ENCODE measurements at regions not wholly inside any gene's neighbourhood (a gene's known extent, or its start where the extent isn't known, plus 50 kb on each side); places are given as distances from the start of the nearest gene placed in this dataset.

DNA sequence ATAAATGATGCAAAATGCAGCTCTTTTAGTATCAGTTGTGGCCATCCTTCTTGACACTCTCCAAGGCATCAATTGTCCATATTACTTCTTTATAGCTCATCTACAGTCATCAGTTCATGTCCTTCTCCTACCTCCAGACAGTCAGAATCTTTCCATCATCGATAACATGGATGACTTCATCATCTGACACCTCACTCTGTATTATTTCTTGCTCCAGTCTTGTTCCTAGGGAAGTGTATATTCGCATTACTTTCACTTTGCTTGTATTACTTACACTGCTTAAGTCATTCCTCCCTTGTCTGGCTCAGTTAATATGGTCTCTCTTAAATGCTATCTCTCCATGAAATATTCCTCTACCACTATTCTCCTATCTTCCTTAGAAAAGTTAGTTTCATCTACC is 999.1 kb upstream of the SLC10A2 start:
- Histone ChIP-seq H3K27ac (no peak overlapping the region), H3K4me3 (no peak overlapping the region), H3K4me1 (no peaks in the 10 kb centered on the region), H3K9me3 (no peaks in the 10 kb centered on the region), H3K36me3 (no peaks in the 10 kb centered on the region), H3K27me3 (no peaks in the 10 kb centered on the region)
- 66 to 68% methylated on average over 2 of the region's 2 CpGs for WGBS, 2 donors (ENCODE audit: low coverage in 1 of 2)
- no peak for TF ChIP-seq EP300 (IDR thresholded peaks at IDR 0.05)
- TF ChIP-seq POLR2AphosphoS5 (IDR thresholded peaks at IDR 0.05), result no peak
- no peak for TF ChIP-seq CTCF (IDR thresholded peaks at IDR 0.05)
- TF ChIP-seq POLR2A (IDR thresholded peaks at IDR 0.05), result no peak
- ATAC-seq, result no peak

DNA sequence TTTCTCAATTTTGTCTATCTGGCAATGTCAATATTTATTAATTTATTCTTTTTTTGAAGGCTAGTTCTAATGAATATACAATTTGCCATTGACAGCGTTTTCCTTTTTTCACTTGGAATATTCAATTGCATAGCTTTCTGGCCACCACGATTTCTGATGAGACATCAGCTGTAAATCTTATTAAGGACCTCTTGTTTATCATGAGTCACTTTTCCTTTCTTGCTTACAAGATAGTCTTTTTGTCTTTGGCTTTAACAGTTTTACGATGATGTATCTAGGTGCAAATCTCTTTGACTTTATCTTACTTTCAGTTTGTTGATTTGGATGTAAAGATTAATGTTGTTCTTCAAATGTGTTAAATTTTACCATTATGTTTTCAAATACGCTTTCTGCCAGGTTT is 991.6 kb upstream of the SLC10A2 start:
- WGBS, 2 donors (ENCODE audit: low coverage in 1 of 2), result 60 to 66% methylated on average over 4 of the region's 4 CpGs
- Histone ChIP-seq H3K4me1 (no peaks in the 10 kb centered on the region), H3K27me3 (no peaks in the 10 kb centered on the region), H3K27ac (no peak overlapping the region), H3K4me3 (no peak overlapping the region), H3K9me3 (no peaks in the 10 kb centered on the region), H3K36me3 (no peaks in the 10 kb centered on the region)
- no peak for TF ChIP-seq POLR2AphosphoS5 (IDR thresholded peaks at IDR 0.05)
- no peak for TF ChIP-seq CTCF (IDR thresholded peaks at IDR 0.05)
- no peak for TF ChIP-seq EP300 (IDR thresholded peaks at IDR 0.05)
- no peak for TF ChIP-seq POLR2A (IDR thresholded peaks at IDR 0.05)
- no peak for ATAC-seq

DNA sequence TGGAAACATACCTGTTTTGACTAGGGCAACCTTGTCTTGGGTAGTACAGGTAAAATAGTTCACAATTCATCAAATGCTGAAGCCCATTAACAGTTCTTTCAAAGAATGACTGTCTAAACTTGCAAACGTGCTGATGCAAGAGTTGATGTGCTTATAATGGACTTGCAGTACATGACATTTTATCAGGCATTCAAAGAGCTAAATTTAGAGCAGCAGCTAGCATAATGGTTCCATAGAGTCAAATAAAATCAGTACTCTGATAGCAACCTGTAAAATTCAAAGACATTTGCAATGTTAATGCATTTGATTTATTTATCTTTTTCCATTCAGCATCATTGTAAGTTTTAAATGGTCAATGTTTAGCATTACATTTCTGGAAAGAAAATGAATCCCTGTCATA is 979.7 kb upstream of the SLC10A2 start:
- no peak overlapping the region for H3K27ac ChIP-seq
- no peaks in the 10 kb centered on the region for H3K4me1 ChIP-seq
- H3K36me3 ChIP-seq, result no peaks in the 10 kb centered on the region
- no peak overlapping the region for H3K4me3 ChIP-seq
- no peak for ATAC-seq
- TF ChIP-seq EP300 (IDR thresholded peaks at IDR 0.05), result no peak
- TF ChIP-seq POLR2AphosphoS5 (IDR thresholded peaks at IDR 0.05), result no peak
- no peak for TF ChIP-seq POLR2A (IDR thresholded peaks at IDR 0.05)
- no peak for TF ChIP-seq CTCF (IDR thresholded peaks at IDR 0.05)
- H3K27me3 ChIP-seq, result no peaks in the 10 kb centered on the region
- H3K9me3 ChIP-seq, result no peaks in the 10 kb centered on the region
- 9 to 18% methylated on average over 1 of the region's 1 CpG for WGBS, 2 donors (ENCODE audit: low coverage in 1 of 2)

DNA sequence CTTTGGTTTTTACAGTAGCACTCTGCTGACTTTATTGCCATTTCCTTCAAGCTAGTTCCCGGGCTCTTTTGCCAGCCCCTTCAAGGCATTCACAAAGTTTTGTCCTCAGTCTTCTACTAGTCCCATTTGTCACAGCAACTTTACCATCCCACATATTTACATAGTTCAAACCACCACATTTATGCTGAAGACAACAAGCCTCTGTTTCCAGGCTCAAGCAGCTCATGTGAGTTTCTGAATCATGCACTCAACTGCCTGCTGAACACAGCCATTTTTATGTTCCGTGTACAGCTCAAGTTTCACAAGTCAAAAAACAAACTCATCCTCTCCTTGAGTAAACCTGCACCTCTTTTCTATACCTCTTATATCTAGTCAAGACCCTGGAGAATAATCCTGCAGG is 977.0 kb upstream of the SLC10A2 start:
- no peak overlapping the region for H3K27ac ChIP-seq
- no peak for TF ChIP-seq POLR2AphosphoS5 (IDR thresholded peaks at IDR 0.05)
- no peak for TF ChIP-seq POLR2A (IDR thresholded peaks at IDR 0.05)
- no peak for TF ChIP-seq EP300 (IDR thresholded peaks at IDR 0.05)
- no peak for TF ChIP-seq CTCF (IDR thresholded peaks at IDR 0.05)
- H3K27me3 ChIP-seq, result no peaks in the 10 kb centered on the region
- 63 to 74% methylated on average over 2 of the region's 2 CpGs for WGBS, 2 donors (ENCODE audit: low coverage in 1 of 2)
- peaks cover 0 to 4% (median 0%) of the 10 kb centered on the region in 3 donors for H3K9me3 ChIP-seq
- no peaks in the 10 kb centered on the region for H3K4me1 ChIP-seq
- no peak for ATAC-seq
- no peaks in the 10 kb centered on the region for H3K36me3 ChIP-seq
- no peak overlapping the region for H3K4me3 ChIP-seq

GRCh38 chr13:104034891-104035290 is 968.7 kb upstream of the SLC10A2 start:
- no peak for TF ChIP-seq CTCF (IDR thresholded peaks at IDR 0.05)
- TF ChIP-seq EP300 (IDR thresholded peaks at IDR 0.05), result no peak
- no peak for TF ChIP-seq POLR2A (IDR thresholded peaks at IDR 0.05)
- TF ChIP-seq POLR2AphosphoS5 (IDR thresholded peaks at IDR 0.05), result no peak
- Histone ChIP-seq H3K4me3 (no peak overlapping the region), H3K4me1 (no peaks in the 10 kb centered on the region), H3K9me3 (peaks cover 0 to under 1% (median 0%) of the 10 kb centered on the region in 3 donors), H3K27ac (no peak overlapping the region), H3K36me3 (no peaks in the 10 kb centered on the region), H3K27me3 (no peaks in the 10 kb centered on the region)
- ATAC-seq, result no peak
- 59 to 75% methylated on average over 2 of the region's 2 CpGs for WGBS, 2 donors (ENCODE audit: low coverage in 1 of 2)

Data from gastroesophageal sphincter (tissue), 4 donors.